Prostate gland (tissue), 2 donors: ENCODE measurements at regions not wholly inside any gene's neighbourhood (a gene's known extent, or its start where the extent isn't known, plus 50 kb on each side); places are given as distances from the start of the nearest gene placed in this dataset.

Source experiments
- DNase-seq: peaks from one replicate; pipeline ENCODE4 v3.0.0-alpha.2; 2019; ENCODE audit warnings: low spot score
- H3K27ac ChIP-seq, 2 donors: fragments of 200-600 bp; sonication (generic); 2 replicates each; pipeline ENCODE4 v1.5.1; 2017 to 2019
- H3K27me3 ChIP-seq: fragments of 200-600 bp; sonication (generic); replicated peaks from 2 replicates; pipeline ENCODE4 v1.5.1; 2019; ENCODE audit not compliant: insufficient read depth
- H3K36me3 ChIP-seq, 2 donors: fragments of 200-600 bp; sonication (generic); 1 replicate in 1 of 2; 2 replicates in 1 of 2; pipeline versions ENCODE4 v1.5.1 to v1.8.1; 2017 to 2019
- H3K4me1 ChIP-seq: fragments of 200-600 bp; sonication (generic); replicated peaks from 2 replicates; pipeline ENCODE4 v1.5.1; 2019
- H3K4me3 ChIP-seq, 2 donors: fragments of 200-600 bp; sonication (generic); 2 replicates each; pipeline ENCODE4 v1.5.1; 2017 to 2019
- H3K9me3 ChIP-seq: fragments of 200-600 bp; sonication (generic); 2 replicates; pipeline ENCODE4 v1.5.1; 2017
- CTCF ChIP-seq, 4 experiments: fragments of 200-600 bp in 2 of 4; fragments of 450-650 bp in 2 of 4; sonication (generic) in 2 of 4; IDR thresholded peaks; 1 replicate in 3 of 4; 2 replicates in 1 of 4; pipeline ENCODE4 v1.5.1; 2016 to 2019; ENCODE audit warnings: antibody characterized with exemption in 4 of 4, mild to moderate bottlenecking in 2 of 4, moderate library complexity in 2 of 4
- POLR2A ChIP-seq: fragments of 450-650 bp; IDR thresholded peaks from one replicate; pipeline ENCODE4 v1.6.1; 2016; ENCODE audit warnings: antibody characterized with exemption, mild to moderate bottlenecking
- POLR2AphosphoS5 ChIP-seq: sonication (generic); formaldehyde crosslinking; IDR thresholded peaks from one replicate; pipeline ENCODE4 v1.6.1; 2017; ENCODE audit warnings: antibody characterized with exemption
- whole genome bisulfite sequencing: methylation state at CpG from one replicate; pipeline ENCODE4 v1.1.5; 2018; 5-methylcytosine and 5-hydroxymethylcytosine counted together
- intact Hi-C: fragments of 100-400 bp; cut with DNase I; formaldehyde crosslinking; loops from one replicate; pipeline ENCODE4 v1.14.2; 2022

- WGBS = 25% methylated on average over 2 of the region's 2 CpGs
- TF ChIP-seq CTCF (IDR thresholded peaks at IDR 0.05) = no peak
- TF ChIP-seq POLR2A = no peak
- no peak for TF ChIP-seq POLR2AphosphoS5
- Histone ChIP-seq H3K4me1 (no peaks in the 10 kb centered on the region), H3K27ac (no peak overlapping the region), H3K4me3 (no peak overlapping the region), H3K36me3 (no peaks in the 10 kb centered on the region), H3K9me3 (no peaks in the 10 kb centered on the region), H3K27me3 (no peaks in the 10 kb centered on the region)
- no peak for DNase-seq
- intact Hi-C loops = no loop called here
These were observed 1280.1 kb downstream of the KCNT2 start for GRCh38 chr1:195328102-195328501.

- no peak for DNase-seq
- Histone ChIP-seq H3K27ac (no peak overlapping the region), H3K4me1 (no peaks in the 10 kb centered on the region), H3K36me3 (no peaks in the 10 kb centered on the region), H3K4me3 (no peak overlapping the region), H3K27me3 (no peaks in the 10 kb centered on the region), H3K9me3 (no peaks in the 10 kb centered on the region)
- no peak for TF ChIP-seq POLR2A
- no peak for TF ChIP-seq CTCF (IDR thresholded peaks at IDR 0.05)
- TF ChIP-seq POLR2AphosphoS5 = no peak
- intact Hi-C loops = no loop called here
- WGBS = 66% methylated on average over 1 of the region's 1 CpG
These were observed 1280.9 kb downstream of the KCNT2 start for GRCh38 chr1:195327361-195327760.

- TF ChIP-seq POLR2A (no peak), POLR2AphosphoS5 (no peak), CTCF (IDR thresholded peaks at IDR 0.05) (no peak)
These were observed 1281.9 kb downstream of the KCNT2 start for GRCh38 chr1:195326325-195326724.

GRCh38 chr1:195325181-195325580, 1283.1 kb downstream of the KCNT2 start:
- Histone ChIP-seq H3K4me3 (no peak overlapping the region), H3K36me3 (no peaks in the 10 kb centered on the region), H3K27me3 (no peaks in the 10 kb centered on the region), H3K27ac (no peak overlapping the region), H3K9me3 (no peaks in the 10 kb centered on the region), H3K4me1 (no peaks in the 10 kb centered on the region)
- TF ChIP-seq CTCF (IDR thresholded peaks at IDR 0.05) (no peak), POLR2AphosphoS5 (no peak), POLR2A (no peak)
- intact Hi-C loops = no loop called here
- DNase-seq = no peak
- WGBS = 97% methylated on average over 12 of the region's 12 CpGs

More at GRCh38 chr1:195326325-195326724, 1281.9 kb downstream of the KCNT2 start:
- Histone ChIP-seq H3K27ac (no peak overlapping the region), H3K36me3 (no peaks in the 10 kb centered on the region), H3K9me3 (no peaks in the 10 kb centered on the region), H3K4me3 (no peak overlapping the region), H3K4me1 (no peaks in the 10 kb centered on the region), H3K27me3 (no peaks in the 10 kb centered on the region)
- DNase-seq = no peak
- WGBS = 53% methylated on average over 1 of the region's 1 CpG
- intact Hi-C loops = no loop called here

GRCh38 chr1:195306281-195306680, 1302.0 kb downstream of the KCNT2 start:
- no peak for TF ChIP-seq POLR2AphosphoS5
- no peak for TF ChIP-seq POLR2A
- H3K27ac ChIP-seq = no peak overlapping the region
- no peaks in the 10 kb centered on the region for H3K36me3 ChIP-seq
- no peak overlapping the region for H3K4me3 ChIP-seq
- no peaks in the 10 kb centered on the region for H3K9me3 ChIP-seq
- no peak for DNase-seq
- 48% methylated on average over 4 of the region's 4 CpGs for WGBS
- H3K27me3 ChIP-seq = no peaks in the 10 kb centered on the region
- intact Hi-C loops = no loop called here
- H3K4me1 ChIP-seq = no peaks in the 10 kb centered on the region
